Astrocyte (in vitro differentiated cells and primary cell): ENCODE measurements at regions not wholly inside any gene's neighbourhood (a gene's known extent, or its start where the extent isn't known, plus 50 kb on each side); places are given as distances from the start of the nearest gene placed in this dataset.

Source experiments
- DNase-seq: peaks from one replicate; pipeline ENCODE4 v3.0.0-alpha.2; 2010; ENCODE audit warnings: low read depth
- FAIRE-seq: peaks from 2 replicates; lab custom pipeline; 2011; peaks lifted over from hg19 to GRCh38; lab: Jason Lieb, UNC
- H2AFZ ChIP-seq: 2 replicates; pipeline ENCODE4 v1.6.0; 2012; ENCODE audit warnings: low read depth, low read length, inconsistent platforms
- H3K27ac ChIP-seq: 2 replicates; pipeline ENCODE4 v1.5.1; 2011; ENCODE audit warnings: low read depth, low read length, inconsistent platforms
- H3K27me3 ChIP-seq: 2 replicates; pipeline ENCODE4 v1.6.0; 2011; ENCODE audit warnings: low read length, inconsistent platforms; ENCODE audit not compliant: insufficient read depth
- H3K36me3 ChIP-seq: 2 replicates; pipeline ENCODE4 v1.5.1; 2011; ENCODE audit warnings: low read length, inconsistent platforms; ENCODE audit not compliant: insufficient read depth
- H3K4me1 ChIP-seq: 2 replicates; pipeline ENCODE4 v1.5.1; 2011; ENCODE audit warnings: low read length, inconsistent platforms; ENCODE audit not compliant: insufficient read depth
- H3K4me2 ChIP-seq: 2 replicates; pipeline ENCODE4 v1.6.0; 2012; ENCODE audit warnings: low read length, inconsistent platforms
- H3K4me3 ChIP-seq: 2 replicates; pipeline ENCODE4 v1.5.1; 2011; ENCODE audit warnings: low read depth, mild to moderate bottlenecking, low read length, inconsistent platforms; ENCODE audit not compliant: insufficient read depth
- H3K79me2 ChIP-seq: 2 replicates; pipeline ENCODE4 v1.6.0; 2012; ENCODE audit warnings: mild to moderate bottlenecking, low read length, inconsistent platforms; ENCODE audit not compliant: insufficient read depth
- H3K9ac ChIP-seq: 2 replicates; pipeline ENCODE4 v1.6.0; 2012; ENCODE audit warnings: mild to moderate bottlenecking, low read length, inconsistent platforms
- H3K9me3 ChIP-seq: 2 replicates; pipeline ENCODE4 v1.5.1; 2012; ENCODE audit warnings: low read depth, mild to moderate bottlenecking, low read length, inconsistent platforms; ENCODE audit not compliant: insufficient read depth
- H4K20me1 ChIP-seq: 2 replicates; pipeline ENCODE4 v1.6.0; 2012; ENCODE audit warnings: low read length, inconsistent platforms; ENCODE audit not compliant: insufficient read depth
- H3K27ac Mint-ChIP-seq: one replicate; pipeline ENCODE4 v1.8.0; 2021; ENCODE audit warnings: mild to moderate bottlenecking, mixed read lengths; ENCODE audit not compliant: unreplicated experiment
- H3K27me3 Mint-ChIP-seq: one replicate; pipeline ENCODE4 v1.8.0; 2021; ENCODE audit warnings: low read depth, mixed read lengths; ENCODE audit not compliant: unreplicated experiment
- H3K36me3 Mint-ChIP-seq: one replicate; pipeline ENCODE4 v1.8.0; 2021; ENCODE audit warnings: low read depth, mixed read lengths; ENCODE audit not compliant: unreplicated experiment
- H3K4me1 Mint-ChIP-seq: one replicate; pipeline ENCODE4 v1.8.0; 2021; ENCODE audit warnings: low read depth, mixed read lengths; ENCODE audit not compliant: unreplicated experiment
- H3K4me3 Mint-ChIP-seq: one replicate; pipeline ENCODE4 v1.8.0; 2021; ENCODE audit warnings: mild to moderate bottlenecking, moderate library complexity, mixed read lengths; ENCODE audit not compliant: unreplicated experiment
- H3K9me3 Mint-ChIP-seq: one replicate; pipeline ENCODE4 v1.8.0; 2021; ENCODE audit warnings: mild to moderate bottlenecking, mixed read lengths; ENCODE audit not compliant: unreplicated experiment
- CTCF ChIP-seq: IDR thresholded peaks from 2 replicates; pipeline ENCODE4 v1.5.1; 2011; ENCODE audit warnings: low read depth, mild to moderate bottlenecking, inconsistent platforms, low read length, moderate library complexity; ENCODE audit not compliant: insufficient read depth
- EZH2 ChIP-seq: IDR thresholded peaks from 2 replicates; pipeline ENCODE4 v1.6.1; 2012; ENCODE audit warnings: mild to moderate bottlenecking, low read length, inconsistent platforms; ENCODE audit not compliant: insufficient read depth

GRCh38 chr10:130631142-130632096, 495.2 kb downstream of the GLRX3 start:
- Histone ChIP-seq H4K20me1 (no peaks in the 10 kb centered on the region), H3K27me3 (no peaks in the 10 kb centered on the region), H3K4me2 (no peak overlapping the region), H3K27ac (no peak overlapping the region), H3K4me1 (no peaks in the 10 kb centered on the region), H3K9ac (no peak overlapping the region), H2AFZ (no peak overlapping the region), H3K9me3 (peaks cover 10% of the 10 kb centered on the region), H3K79me2 (no peaks in the 10 kb centered on the region), H3K4me3 (no peak overlapping the region), H3K36me3 (no peaks in the 10 kb centered on the region)
- no peak overlapping the region for H3K27ac Mint-ChIP-seq
- TF ChIP-seq EZH2 (no peak), CTCF (no peak)
- H3K4me3 Mint-ChIP-seq: no peak overlapping the region
- H3K4me1 Mint-ChIP-seq: no peaks in the 10 kb centered on the region
- FAIRE-seq (no peak), DNase-seq (no peak)
- H3K9me3 Mint-ChIP-seq: peaks cover 9% of the 10 kb centered on the region
- no peaks in the 10 kb centered on the region for H3K36me3 Mint-ChIP-seq
- H3K27me3 Mint-ChIP-seq: no peaks in the 10 kb centered on the region

- Mint-ChIP-seq H3K9me3 (peaks cover 5% of the 10 kb centered on the region), H3K36me3 (no peaks in the 10 kb centered on the region), H3K4me3 (no peak overlapping the region), H3K27ac (no peak overlapping the region), H3K4me1 (no peaks in the 10 kb centered on the region), H3K27me3 (no peaks in the 10 kb centered on the region)
- DNase-seq (no peak), FAIRE-seq (no peak)
- no peak overlapping the region for H3K4me3 ChIP-seq
- H3K27ac ChIP-seq: no peak overlapping the region
- no peak overlapping the region for H3K4me2 ChIP-seq
- no peaks in the 10 kb centered on the region for H3K4me1 ChIP-seq
- H3K36me3 ChIP-seq: no peaks in the 10 kb centered on the region
- H4K20me1 ChIP-seq: no peaks in the 10 kb centered on the region
- H2AFZ ChIP-seq: no peak overlapping the region
- no peaks in the 10 kb centered on the region for H3K27me3 ChIP-seq
- H3K9me3 ChIP-seq: peaks cover 6% of the 10 kb centered on the region
- no peak overlapping the region for H3K9ac ChIP-seq
- no peaks in the 10 kb centered on the region for H3K79me2 ChIP-seq
- TF ChIP-seq CTCF (no peak), EZH2 (no peak)
These were observed 498.6 kb downstream of the GLRX3 start for GRCh38 chr10:130634816-130635215.

GRCh38 chr10:130635528-130635927, 499.3 kb downstream of the GLRX3 start:
- peaks cover 11% of the 10 kb centered on the region for H3K9me3 Mint-ChIP-seq
- Histone ChIP-seq H3K79me2 (no peaks in the 10 kb centered on the region), H3K9me3 (peaks cover 6% of the 10 kb centered on the region), H3K4me1 (no peaks in the 10 kb centered on the region), H3K9ac (no peak overlapping the region), H3K27me3 (no peaks in the 10 kb centered on the region), H2AFZ (no peak overlapping the region), H4K20me1 (no peaks in the 10 kb centered on the region), H3K4me3 (no peak overlapping the region), H3K27ac (no peak overlapping the region), H3K4me2 (no peak overlapping the region), H3K36me3 (no peaks in the 10 kb centered on the region)
- DNase-seq (no peak), FAIRE-seq (no peak)
- no peaks in the 10 kb centered on the region for H3K4me1 Mint-ChIP-seq
- H3K27me3 Mint-ChIP-seq: no peaks in the 10 kb centered on the region
- no peak overlapping the region for H3K4me3 Mint-ChIP-seq
- no peak for TF ChIP-seq CTCF
- TF ChIP-seq EZH2: no peak
- H3K27ac Mint-ChIP-seq: no peak overlapping the region
- H3K36me3 Mint-ChIP-seq: no peaks in the 10 kb centered on the region
